ENCODE measurements at regions not wholly inside any gene's neighbourhood (a gene's known extent, or its start where the extent isn't known, plus 50 kb on each side); places are given as distances from the start of the nearest gene placed in this dataset.

- H3K4me1 ChIP-seq = peaks cover 0 to 23% (median 2%) of the 10 kb centered on the region in 4 donors
- H3K36me3 ChIP-seq = no peaks in the 10 kb centered on the region
- TF ChIP-seq EP300 (IDR thresholded peaks at IDR 0.05) (no peak), POLR2A (IDR thresholded peaks at IDR 0.05) (no peak), CTCF (IDR thresholded peaks at IDR 0.05) (no peak)
- no peak overlapping the region for H3K4me3 ChIP-seq
- WGBS, 2 donors = 86 to 91% methylated on average over 19 to 20 of the region's 21 CpGs
- H3K27me3 ChIP-seq = peaks cover 0 to 70% of the 10 kb centered on the region in 2 donors
- H3K9me3 ChIP-seq = no peaks in the 10 kb centered on the region
- no peak overlapping the region for H3K27ac ChIP-seq
- no peak for DNase-seq (ENCODE audit: low spot score in 2 of 2)
Observed at GRCh38 chr9:135219676-135220600, 132.5 kb downstream of the OLFM1 start.

GRCh38 chr9:135220601-135221575 lies 133.4 kb downstream of the OLFM1 start:
- WGBS, 2 donors = 86% methylated on average over 26 to 27 of the region's 28 CpGs
- H3K27ac ChIP-seq = no peak overlapping the region
- H3K9me3 ChIP-seq = no peaks in the 10 kb centered on the region
- DNase-seq (ENCODE audit: low spot score in 2 of 2) = no peak
- TF ChIP-seq POLR2A (IDR thresholded peaks at IDR 0.05) (no peak), CTCF (IDR thresholded peaks at IDR 0.05) (no peak), EP300 (IDR thresholded peaks at IDR 0.05) (no peak)
- no peaks in the 10 kb centered on the region for H3K36me3 ChIP-seq
- H3K4me3 ChIP-seq = no peak overlapping the region
- peaks cover 0 to 64% of the 10 kb centered on the region in 2 donors for H3K27me3 ChIP-seq
- peaks cover 0 to 21% (median 2%) of the 10 kb centered on the region in 4 donors for H3K4me1 ChIP-seq

- Histone ChIP-seq H3K27me3 (peaks cover 0 to 58% of the 10 kb centered on the region in 2 donors), H3K4me3 (no peak overlapping the region), H3K4me1 (peaks cover 0 to 14% (median 2%) of the 10 kb centered on the region in 4 donors), H3K36me3 (no peaks in the 10 kb centered on the region), H3K9me3 (no peaks in the 10 kb centered on the region), H3K27ac (no peak overlapping the region)
- TF ChIP-seq EP300 (IDR thresholded peaks at IDR 0.05) (no peak), POLR2A (IDR thresholded peaks at IDR 0.05) (no peak)
- WGBS, 2 donors = 67 to 71% methylated on average over 8 to 9 of the region's 9 CpGs
- no peak for DNase-seq (ENCODE audit: low spot score in 2 of 2)
Observed at GRCh38 chr9:135221576-135221950, 134.1 kb downstream of the OLFM1 start.

- Histone ChIP-seq H3K36me3 (no peaks in the 10 kb centered on the region), H3K27ac (no peak overlapping the region), H3K9me3 (no peaks in the 10 kb centered on the region), H3K27me3 (peaks cover 0 to 55% of the 10 kb centered on the region in 2 donors), H3K4me1 (peaks cover 0 to 9% (median 2%) of the 10 kb centered on the region in 4 donors), H3K4me3 (no peak overlapping the region)
- DNase-seq (ENCODE audit: low spot score in 2 of 2) = no peak
- WGBS, 2 donors = 51 to 59% methylated on average over 7 to 13 of the region's 16 CpGs
- TF ChIP-seq CTCF (IDR thresholded peaks at IDR 0.05) (no peak), POLR2A (IDR thresholded peaks at IDR 0.05) (no peak), EP300 (IDR thresholded peaks at IDR 0.05) (no peak)
Observed at GRCh38 chr9:135221951-135222631, 134.6 kb downstream of the OLFM1 start.
